Keratinocyte (primary cell): ENCODE measurements at regions not wholly inside any gene's neighbourhood (a gene's known extent, or its start where the extent isn't known, plus 50 kb on each side); places are given as distances from the start of the nearest gene placed in this dataset.

Source experiments
- DNase-seq: peaks from one replicate; pipeline ENCODE4 v3.0.0-alpha.2; 2011; ENCODE audit warnings: low read depth, missing footprints, low spot score
- FAIRE-seq: peaks from 2 replicates; lab custom pipeline; 2011; peaks lifted over from hg19 to GRCh38; lab: Jason Lieb, UNC
- H2AFZ ChIP-seq: 2 replicates; pipeline ENCODE4 v1.6.0; 2012; ENCODE audit warnings: low read length, control low read depth, inconsistent platforms; ENCODE audit not compliant: control insufficient read depth
- H3K27ac ChIP-seq: 2 replicates; pipeline ENCODE4 v1.5.1; 2011; ENCODE audit warnings: low read length; ENCODE audit not compliant: control insufficient read depth, insufficient read depth
- H3K27me3 ChIP-seq: 3 replicates; pipeline ENCODE4 v1.6.0; 2011; ENCODE audit warnings: low read length; ENCODE audit not compliant: control insufficient read depth, insufficient read depth; ENCODE audit errors: extremely low read depth
- H3K36me3 ChIP-seq, 2 experiments: 2 replicates in 1 of 2; 3 replicates in 1 of 2; pipeline ENCODE4 v1.5.1; 2011; ENCODE audit warnings: low read length in 2 of 2, mild to moderate bottlenecking in 1 of 2; ENCODE audit not compliant: control insufficient read depth in 2 of 2, insufficient read depth in 2 of 2; ENCODE audit errors: extremely low read depth in 1 of 2
- H3K4me1 ChIP-seq: 3 replicates; pipeline ENCODE4 v1.5.1; 2011; ENCODE audit warnings: low read length; ENCODE audit not compliant: control insufficient read depth, insufficient read depth; ENCODE audit errors: extremely low read depth
- H3K4me2 ChIP-seq: 3 replicates; pipeline ENCODE4 v1.6.0; 2011; ENCODE audit warnings: low read depth, low read length; ENCODE audit not compliant: control insufficient read depth, insufficient read depth; ENCODE audit errors: extremely low read depth
- H3K4me3 ChIP-seq, 3 experiments: fragments of 200-600 bp in 1 of 3; sonication (generic) in 1 of 3; 2 replicates in 2 of 3; 3 replicates in 1 of 3; pipeline ENCODE4 v1.5.1; 2011 to 2016; ENCODE audit warnings: low read length in 3 of 3, mild to moderate bottlenecking in 3 of 3, control low read depth in 2 of 3, inconsistent platforms in 1 of 3, low read depth in 1 of 3, mixed read lengths in 1 of 3, mixed run types in 1 of 3, moderate library complexity in 1 of 3; ENCODE audit not compliant: control insufficient read depth in 2 of 3, insufficient read depth in 2 of 3; ENCODE audit errors: extremely low read depth in 1 of 3
- H3K79me2 ChIP-seq: 2 replicates; pipeline ENCODE4 v1.6.0; 2012; ENCODE audit warnings: low read length; ENCODE audit not compliant: control insufficient read depth, insufficient read depth
- H3K9ac ChIP-seq: 3 replicates; pipeline ENCODE4 v1.6.0; 2011; ENCODE audit warnings: low read length; ENCODE audit not compliant: control insufficient read depth, insufficient read depth; ENCODE audit errors: extremely low read depth
- H3K9me1 ChIP-seq: 3 replicates; pipeline ENCODE4 v1.6.0; 2011; ENCODE audit warnings: low read length; ENCODE audit not compliant: control insufficient read depth, insufficient read depth; ENCODE audit errors: extremely low read depth
- H3K9me3 ChIP-seq: 2 replicates; pipeline ENCODE4 v1.5.1; 2012; ENCODE audit warnings: low read depth, low read length; ENCODE audit not compliant: control insufficient read depth
- H4K20me1 ChIP-seq: 3 replicates; pipeline ENCODE4 v1.6.0; 2011; ENCODE audit warnings: low read length; ENCODE audit not compliant: control insufficient read depth, insufficient read depth; ENCODE audit errors: extremely low read depth
- EZH2 ChIP-seq: IDR thresholded peaks from one replicate; pipeline ENCODE4 v1.6.1; 2012; ENCODE audit warnings: inconsistent platforms, mild to moderate bottlenecking, low read length, moderate library complexity
- dilution Hi-C: fragments of 300-500 bp; cut with MboI; formaldehyde crosslinking; loops from one replicate; pipeline ENCODE4 v1.7.0; 2020; ENCODE audit warnings: low sequenced_read_pairs; ENCODE audit not compliant: extremely low pct_ligation_motif_present
- TF ChIP-seq, protein P1 (sequence below), 3 experiments: IDR thresholded peaks in 1 of 3; conservative IDR thresholded peaks in 1 of 3; optimal IDR thresholded peaks in 1 of 3; 2 replicates in 2 of 3; 3 replicates in 1 of 3; pipeline versions ENCODE3 to v1.5.1; 2011; ENCODE audit warnings: low read length in 3 of 3, mild to moderate bottlenecking in 3 of 3, moderate library complexity in 2 of 3, control low read depth in 1 of 3, inconsistent platforms in 1 of 3; ENCODE audit not compliant: insufficient read depth in 2 of 3; ENCODE audit errors: extremely low read depth in 1 of 3

DNA sequence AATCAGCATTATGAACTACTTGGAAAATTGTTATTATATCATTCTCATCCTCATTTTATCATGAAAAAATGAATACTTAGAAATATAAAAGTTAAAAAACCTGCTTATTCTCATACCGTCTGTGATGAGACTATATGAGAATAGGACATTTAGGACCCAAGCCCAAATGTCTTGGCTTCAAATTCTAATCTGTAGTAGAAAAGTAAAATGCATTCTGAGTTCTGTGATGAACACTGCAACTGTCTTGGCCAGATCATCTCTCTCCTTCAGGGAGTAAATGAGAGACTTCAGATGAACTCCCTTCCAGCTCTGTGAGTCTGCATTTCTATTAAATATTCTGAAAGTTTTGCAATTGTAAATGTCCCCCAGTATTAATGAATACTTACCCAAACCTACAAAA lies 940.7 kb upstream of the KLHL29 start:
- DNase-seq = no peak
- H3K9me1 ChIP-seq = no peaks in the 10 kb centered on the region
- H3K9me3 ChIP-seq = no peaks in the 10 kb centered on the region
- TF ChIP-seq, protein P1, sequence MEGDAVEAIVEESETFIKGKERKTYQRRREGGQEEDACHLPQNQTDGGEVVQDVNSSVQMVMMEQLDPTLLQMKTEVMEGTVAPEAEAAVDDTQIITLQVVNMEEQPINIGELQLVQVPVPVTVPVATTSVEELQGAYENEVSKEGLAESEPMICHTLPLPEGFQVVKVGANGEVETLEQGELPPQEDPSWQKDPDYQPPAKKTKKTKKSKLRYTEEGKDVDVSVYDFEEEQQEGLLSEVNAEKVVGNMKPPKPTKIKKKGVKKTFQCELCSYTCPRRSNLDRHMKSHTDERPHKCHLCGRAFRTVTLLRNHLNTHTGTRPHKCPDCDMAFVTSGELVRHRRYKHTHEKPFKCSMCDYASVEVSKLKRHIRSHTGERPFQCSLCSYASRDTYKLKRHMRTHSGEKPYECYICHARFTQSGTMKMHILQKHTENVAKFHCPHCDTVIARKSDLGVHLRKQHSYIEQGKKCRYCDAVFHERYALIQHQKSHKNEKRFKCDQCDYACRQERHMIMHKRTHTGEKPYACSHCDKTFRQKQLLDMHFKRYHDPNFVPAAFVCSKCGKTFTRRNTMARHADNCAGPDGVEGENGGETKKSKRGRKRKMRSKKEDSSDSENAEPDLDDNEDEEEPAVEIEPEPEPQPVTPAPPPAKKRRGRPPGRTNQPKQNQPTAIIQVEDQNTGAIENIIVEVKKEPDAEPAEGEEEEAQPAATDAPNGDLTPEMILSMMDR (optimal IDR thresholded peaks at IDR 0.05 in 1 of 3, IDR thresholded peaks at IDR 0.05 in 1 of 3, conservative IDR thresholded peaks at IDR 0.05 in 1 of 3; ENCODE audit: extremely low read depth in 1 of 3, insufficient read depth in 2 of 3, low read length in 3 of 3) = no peak
- TF ChIP-seq EZH2 = no peak
- H3K27ac ChIP-seq = no peak overlapping the region
- H3K79me2 ChIP-seq = no peaks in the 10 kb centered on the region
- no peaks in the 10 kb centered on the region for H4K20me1 ChIP-seq
- dilution Hi-C loops = no loop called here
- FAIRE-seq = no peak
- H3K4me3 ChIP-seq = no peak overlapping the region
- no peaks in the 10 kb centered on the region for H3K36me3 ChIP-seq
- no peak overlapping the region for H3K4me2 ChIP-seq
- no peaks in the 10 kb centered on the region for H3K4me1 ChIP-seq
- no peaks in the 10 kb centered on the region for H3K27me3 ChIP-seq
- H3K9ac ChIP-seq = no peak overlapping the region
- no peak overlapping the region for H2AFZ ChIP-seq

DNA sequence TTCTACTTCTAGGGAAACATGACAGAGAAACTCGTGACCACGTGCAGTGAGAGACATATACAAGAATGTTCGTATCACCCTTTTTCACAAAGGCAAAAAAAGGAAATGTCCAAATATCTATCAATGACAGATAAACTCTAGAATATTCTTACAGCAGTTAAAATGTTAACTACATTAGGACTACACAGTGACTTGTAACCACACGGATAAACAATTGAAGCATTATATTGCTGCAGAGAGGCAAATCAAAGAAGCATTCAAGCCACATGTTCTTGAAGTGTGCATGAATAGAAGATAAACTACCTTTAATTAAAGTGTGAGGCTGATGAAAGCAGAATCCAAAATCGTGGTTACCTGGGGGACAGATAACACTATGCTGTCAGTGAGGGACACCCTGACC lies 935.3 kb upstream of the KLHL29 start:
- Histone ChIP-seq H3K9me1 (no peaks in the 10 kb centered on the region), H2AFZ (no peak overlapping the region), H3K27me3 (no peaks in the 10 kb centered on the region), H3K4me2 (no peak overlapping the region), H4K20me1 (no peaks in the 10 kb centered on the region), H3K27ac (no peak overlapping the region), H3K4me3 (no peak overlapping the region), H3K4me1 (no peaks in the 10 kb centered on the region), H3K9me3 (no peaks in the 10 kb centered on the region), H3K79me2 (no peaks in the 10 kb centered on the region), H3K36me3 (no peaks in the 10 kb centered on the region), H3K9ac (no peak overlapping the region)
- FAIRE-seq (no peak), DNase-seq (no peak)
- dilution Hi-C loops = no loop called here
- TF ChIP-seq, protein P1 (optimal IDR thresholded peaks at IDR 0.05 in 1 of 3, IDR thresholded peaks at IDR 0.05 in 1 of 3, conservative IDR thresholded peaks at IDR 0.05 in 1 of 3; ENCODE audit: extremely low read depth in 1 of 3, insufficient read depth in 2 of 3, low read length in 3 of 3) = no peak
- no peak for TF ChIP-seq EZH2
